HG03095 (cell line): ENCODE measurements at regions not wholly inside any gene's neighbourhood (a gene's known extent, or its start where the extent isn't known, plus 50 kb on each side); places are given as distances from the start of the nearest gene placed in this dataset.
"Not testable (repeated sequence)": the region's sequence is repeated elsewhere in the genome, so short reads cannot be mapped to it uniquely, and the experiment has no call there.

Source experiments
- ATAC-seq: cut with Tn5 transposase; IDR thresholded peaks from one replicate; pipeline ENCODE4 v1.9.1; 2021; ENCODE audit warnings: moderate library complexity; ENCODE audit not compliant: unreplicated experiment

GRCh38 chr13:65336087-65336749, 1893.9 kb downstream of the PCDH9 start:
- ATAC-seq: no peak

DNA sequence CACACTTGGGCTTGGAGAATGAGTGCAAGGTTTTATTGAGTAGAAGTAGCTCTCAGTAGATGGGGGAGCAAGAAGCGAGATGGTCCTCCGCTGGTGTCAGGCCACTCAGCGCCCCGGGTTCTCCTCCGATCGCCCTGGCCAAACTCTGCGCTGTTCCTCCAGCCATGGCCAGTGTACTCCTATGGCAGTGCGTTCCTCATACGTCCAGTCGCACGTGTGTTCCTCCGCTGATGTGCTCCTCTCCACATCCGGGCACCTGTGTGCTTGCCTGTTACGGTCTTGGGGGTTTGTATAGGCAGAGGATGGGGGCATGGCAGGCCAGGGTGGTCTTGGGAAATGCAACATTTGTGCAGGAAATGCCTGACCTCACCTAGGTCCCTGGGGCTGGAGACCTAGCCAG, 1899.4 kb downstream of the PCDH9 start:
- no peak for ATAC-seq

DNA sequence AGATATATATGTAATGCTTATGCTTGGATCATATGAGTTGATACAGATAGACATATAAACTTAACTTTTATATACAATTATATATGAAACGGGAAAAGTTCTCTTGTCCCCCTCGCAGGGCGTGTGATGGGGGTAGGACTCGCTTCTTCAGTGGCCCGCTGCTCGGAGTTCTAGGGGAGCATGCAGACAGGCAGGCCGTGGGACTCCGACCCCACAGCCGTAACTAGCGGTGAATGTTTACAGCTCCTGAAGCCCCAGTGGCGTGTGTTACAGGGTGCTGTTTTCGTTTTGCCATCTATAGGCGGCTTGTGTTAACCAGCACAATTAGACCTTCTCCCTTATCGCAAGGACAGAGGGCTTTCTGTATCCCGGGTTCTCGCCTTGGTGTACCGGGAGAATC, 1899.8 kb downstream of the PCDH9 start:
- ATAC-seq: no peak

DNA sequence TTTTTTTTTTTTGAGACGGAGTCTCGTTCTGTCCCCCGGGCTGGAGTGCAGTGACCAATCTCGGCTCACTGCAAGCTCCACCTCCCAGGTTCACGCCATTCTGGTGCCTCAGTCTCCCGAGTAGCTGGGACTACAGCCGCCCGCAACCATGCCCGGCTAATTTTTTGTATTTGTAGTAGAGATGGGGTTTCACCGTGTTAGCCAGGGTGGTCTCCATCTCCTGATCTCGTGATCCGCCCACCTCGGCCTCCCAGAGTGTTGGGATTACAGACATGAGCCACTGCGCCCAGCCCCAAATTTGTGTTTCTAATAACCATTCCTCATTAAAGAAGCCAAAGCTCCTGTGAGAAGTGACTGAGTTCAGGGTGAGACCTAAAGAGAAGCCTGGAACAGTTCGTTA, 1906.9 kb downstream of the PCDH9 start:
- ATAC-seq: not testable (repeated sequence)

- not testable (repeated sequence) for ATAC-seq
Observed at GRCh38 chr13:65321423-65321822, 1908.7 kb downstream of the PCDH9 start.

- no peak for ATAC-seq
Observed at GRCh38 chr13:65314008-65314407, 1916.1 kb downstream of the PCDH9 start.

- ATAC-seq: no peak
Observed at GRCh38 chr13:65310663-65311328, 1919.3 kb downstream of the PCDH9 start.

DNA sequence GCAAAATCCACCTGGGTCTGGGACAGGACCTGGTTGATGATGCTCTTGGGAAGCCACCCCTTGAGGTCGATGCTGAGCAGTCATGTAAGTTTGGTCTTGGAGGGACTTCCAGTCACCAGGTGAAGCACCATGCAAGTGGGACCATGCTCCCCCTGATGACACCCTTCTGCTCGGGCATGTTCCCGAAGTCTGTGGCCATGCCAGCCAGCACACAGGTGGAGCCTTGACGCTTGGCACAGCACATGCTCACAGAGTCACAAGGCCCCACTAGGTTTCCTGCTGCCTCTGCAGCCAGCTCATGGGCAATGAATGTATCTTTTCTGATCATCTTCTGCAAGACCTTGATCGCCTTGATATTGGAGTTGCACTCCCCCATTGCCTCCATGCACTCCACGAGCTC, 1920.2 kb downstream of the PCDH9 start:
- no peak for ATAC-seq

DNA sequence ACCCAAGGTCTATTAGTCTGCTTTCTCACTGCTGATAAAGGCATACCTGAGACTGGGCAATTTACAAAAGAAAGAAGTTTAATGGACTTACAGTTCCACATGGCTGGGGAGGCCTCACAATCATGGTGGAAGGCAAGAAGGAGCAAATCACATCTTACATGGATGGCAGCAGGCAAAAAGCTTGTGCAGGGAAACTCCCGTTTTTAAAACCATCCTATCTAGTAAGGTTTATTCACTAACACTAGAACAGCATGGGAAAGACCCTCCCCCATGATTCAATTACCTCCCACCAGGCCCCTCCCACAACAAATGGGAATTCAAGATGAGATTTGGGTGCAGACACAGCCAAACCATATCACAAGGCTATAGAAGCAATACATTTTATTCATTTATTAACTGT, 1921.4 kb downstream of the PCDH9 start:
- ATAC-seq: not testable (repeated sequence)

DNA sequence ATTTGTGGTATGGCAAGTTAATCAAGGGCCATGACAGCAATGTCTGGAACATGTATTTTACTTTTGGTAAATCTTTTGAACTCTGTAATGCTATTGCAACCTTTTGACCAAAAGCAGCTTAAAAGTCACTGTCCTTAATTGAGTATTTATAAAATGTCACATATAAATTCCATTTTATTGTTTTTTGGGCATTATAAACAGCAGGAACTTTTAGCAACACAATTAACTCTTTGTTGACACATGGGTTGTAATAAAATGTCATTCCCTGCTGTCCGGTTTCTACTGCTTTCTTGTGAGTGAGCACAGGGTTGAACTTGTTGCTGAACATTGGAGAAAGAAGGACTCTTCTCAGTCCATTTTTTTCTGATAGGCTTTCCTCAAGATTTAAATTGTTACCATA, 1923.1 kb downstream of the PCDH9 start:
- no peak for ATAC-seq

- no peak for ATAC-seq
Observed at GRCh38 chr13:65302691-65303090, 1927.4 kb downstream of the PCDH9 start.

DNA sequence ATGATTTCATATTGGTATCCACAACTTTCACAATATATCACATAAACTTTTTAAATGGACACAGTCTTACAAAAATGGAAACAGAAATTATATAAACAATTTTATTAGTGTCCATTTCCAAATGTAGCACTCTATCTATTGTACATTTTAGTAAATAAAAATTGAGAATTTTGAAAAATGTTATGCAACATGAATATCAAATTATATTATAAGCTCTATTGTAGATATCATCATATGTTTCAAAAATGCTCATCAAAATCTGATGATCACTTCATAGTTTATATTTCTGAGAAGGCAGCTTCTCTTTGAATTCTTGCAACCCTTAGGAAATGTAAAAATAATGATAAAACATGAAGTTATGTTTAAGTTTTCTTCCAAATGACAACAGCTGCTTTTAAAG, 1928.6 kb downstream of the PCDH9 start:
- no peak for ATAC-seq

DNA sequence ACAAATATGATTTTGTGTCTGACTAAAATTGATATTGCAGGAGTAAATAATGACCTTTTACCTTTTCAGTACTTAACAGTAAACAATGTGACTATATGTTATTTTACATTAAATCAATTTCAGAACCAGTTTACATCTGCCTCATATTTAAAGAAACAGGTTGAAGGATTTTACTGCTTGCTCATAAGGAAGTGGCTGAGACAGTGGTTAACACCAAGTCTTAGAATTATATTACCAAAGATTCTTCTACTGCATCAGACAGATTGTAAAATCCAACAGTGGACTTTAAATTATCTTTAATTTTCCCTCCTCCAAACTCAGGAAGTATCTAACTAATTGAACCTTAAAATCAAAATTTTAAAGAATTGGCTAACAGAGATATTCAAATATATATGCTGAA, 1929.9 kb downstream of the PCDH9 start:
- no peak for ATAC-seq

DNA sequence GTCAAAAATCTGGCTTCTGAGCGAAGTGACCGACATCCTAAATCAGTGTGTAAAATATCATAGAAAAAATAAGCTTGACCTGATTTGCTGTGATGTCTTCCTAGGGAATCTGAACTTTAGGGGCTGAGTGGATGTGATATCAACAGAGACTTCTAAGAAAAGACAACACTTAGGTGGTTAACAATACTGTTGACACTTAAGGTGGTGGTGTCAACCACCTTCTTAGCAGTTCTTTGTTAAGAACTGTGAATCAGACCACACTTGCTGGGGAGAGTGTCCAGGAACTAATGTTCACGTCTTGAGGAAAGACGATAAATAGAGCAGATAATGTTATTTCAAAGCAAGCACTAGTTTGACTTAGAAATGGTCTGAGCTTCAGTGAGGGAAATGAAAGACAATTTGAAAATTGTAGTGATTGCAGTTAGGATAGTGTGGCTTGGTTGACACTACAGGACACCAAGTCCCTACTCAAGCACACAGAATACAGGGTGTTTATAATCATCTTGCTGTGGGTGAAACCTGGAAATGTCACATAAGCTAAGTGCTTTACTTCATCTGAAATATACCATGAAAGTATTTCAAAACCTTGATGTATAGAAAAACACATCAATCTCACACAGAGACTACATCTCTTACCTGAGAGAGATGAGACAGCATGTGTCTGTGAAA, 1936.5 kb downstream of the PCDH9 start:
- ATAC-seq: no peak

- no peak for ATAC-seq
Observed at GRCh38 chr13:65292488-65292901, 1937.6 kb downstream of the PCDH9 start.

- no peak for ATAC-seq
Observed at GRCh38 chr13:65287405-65287804, 1942.7 kb downstream of the PCDH9 start.

GRCh38 chr13:65275838-65276630, 1954.1 kb downstream of the PCDH9 start:
- no peak for ATAC-seq

DNA sequence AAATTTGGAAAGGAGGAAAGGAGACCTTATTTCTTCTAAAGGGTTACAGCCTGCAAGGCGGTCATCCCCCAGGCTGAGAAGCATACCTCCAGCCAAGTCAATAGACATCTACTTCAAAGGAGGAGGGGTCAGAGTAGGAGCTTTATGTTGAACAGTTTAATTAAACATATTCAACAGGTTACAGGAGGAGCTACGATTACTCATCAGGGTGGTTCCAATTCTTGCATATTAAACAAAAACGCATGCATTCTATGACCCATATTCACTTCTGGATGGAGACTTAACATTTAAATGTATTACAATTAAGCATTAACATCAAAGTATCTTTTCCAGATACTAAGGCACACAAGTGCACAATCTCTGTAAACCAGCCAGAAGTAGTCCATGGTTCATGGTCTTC, 1955.0 kb downstream of the PCDH9 start:
- ATAC-seq: no peak

DNA sequence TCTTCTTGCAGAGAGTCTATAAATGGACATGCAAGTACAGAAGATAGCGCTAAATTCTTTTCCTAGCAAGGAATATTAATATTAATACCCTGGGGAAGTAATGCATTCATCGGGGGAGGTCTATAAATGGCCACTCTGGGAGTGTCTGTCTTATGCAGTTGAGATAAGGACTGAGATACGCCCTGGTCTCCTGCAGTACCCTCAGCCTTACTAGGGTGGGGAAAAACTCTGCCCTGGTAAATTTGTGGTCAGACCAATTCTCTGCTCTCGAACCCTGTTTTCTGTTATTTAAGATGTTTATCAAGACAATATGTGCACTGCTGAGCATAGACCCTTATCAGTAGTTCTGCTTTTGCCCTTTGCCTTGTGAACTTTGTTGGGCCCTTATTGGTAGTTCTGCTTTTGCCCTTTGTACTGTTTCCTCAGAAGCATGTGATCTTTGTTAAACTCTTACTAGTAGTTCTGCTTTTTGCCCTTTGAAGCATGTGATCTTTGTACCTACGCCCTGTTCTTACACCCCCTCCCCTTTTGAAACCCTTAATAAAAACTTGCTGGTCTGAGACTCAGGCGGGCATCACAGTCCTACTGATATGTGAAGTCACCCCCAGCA, 1956.2 kb downstream of the PCDH9 start:
- ATAC-seq: not testable (repeated sequence)

DNA sequence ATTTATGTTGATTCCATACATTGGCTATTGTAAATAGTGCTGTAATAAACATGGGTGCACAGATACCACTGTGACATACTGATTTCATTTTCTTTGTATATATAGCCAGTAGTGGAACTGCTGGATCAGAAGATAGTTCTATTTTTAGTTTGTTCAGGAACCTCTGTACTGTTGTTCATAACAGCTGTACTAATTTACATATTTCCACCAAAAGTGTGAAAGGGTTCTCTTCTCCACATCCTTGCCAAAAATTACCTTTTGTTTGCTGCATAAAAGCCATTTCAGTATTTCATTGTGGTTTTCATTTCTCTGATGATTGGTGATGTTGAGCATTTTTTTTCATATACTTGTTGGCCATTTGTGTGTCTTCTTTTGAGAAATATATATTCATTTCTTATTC, 1962.1 kb downstream of the PCDH9 start:
- ATAC-seq: no peak

DNA sequence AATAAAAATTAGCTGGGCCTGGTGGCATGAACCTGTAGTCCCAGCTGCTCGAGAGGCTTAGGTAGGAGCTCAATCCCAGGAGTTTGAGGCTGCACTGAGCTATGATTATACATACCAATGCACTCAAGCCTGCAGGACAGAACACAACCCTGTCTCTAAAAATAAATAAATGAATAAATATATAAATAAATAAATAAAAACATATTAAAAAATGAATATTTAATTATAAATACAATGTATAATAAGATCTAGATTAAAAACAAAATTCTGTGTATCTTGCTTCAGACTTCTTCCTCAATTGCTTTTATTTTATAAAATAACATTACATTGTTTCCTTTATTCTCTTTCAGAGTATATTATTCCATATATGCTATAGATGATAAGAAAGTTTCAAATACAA, 1964.1 kb downstream of the PCDH9 start:
- no peak for ATAC-seq
